DMS53 (cell line): ENCODE measurements at regions not wholly inside any gene's neighbourhood (a gene's known extent, or its start where the extent isn't known, plus 50 kb on each side); places are given as distances from the start of the nearest gene placed in this dataset.
A peak's percentile ranks its signal among the peaks of the same experiment; 100 is the strongest.
"Not testable (repeated sequence)": the region's sequence is repeated elsewhere in the genome, so short reads cannot be mapped to it uniquely, and the experiment has no call there.

ENCODE experiments used
- DNase-seq: peaks from one replicate; lab custom pipeline; 2025; lab: John Stamatoyannopoulos, UW

DNA sequence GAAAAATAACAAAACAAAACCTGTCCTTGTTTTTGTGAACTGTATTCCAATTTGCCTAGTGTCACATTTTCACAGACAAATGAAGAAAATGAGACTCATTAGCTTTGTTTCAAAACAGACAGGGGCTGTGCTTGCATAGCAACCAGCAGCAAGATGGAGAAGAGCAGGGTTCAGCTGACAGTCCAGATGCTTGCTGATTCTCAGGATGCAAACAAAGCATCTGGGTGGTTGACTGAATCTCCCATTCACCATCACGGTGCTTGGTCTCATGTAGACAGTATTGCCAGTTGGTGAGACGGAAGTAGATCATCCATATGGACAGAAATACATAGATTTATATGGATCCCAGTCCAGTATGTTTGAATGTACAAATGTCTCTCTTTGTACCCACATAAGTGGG lies 326.8 kb downstream of the CCDC85A start:
- DNase-seq, result no peak

DNA sequence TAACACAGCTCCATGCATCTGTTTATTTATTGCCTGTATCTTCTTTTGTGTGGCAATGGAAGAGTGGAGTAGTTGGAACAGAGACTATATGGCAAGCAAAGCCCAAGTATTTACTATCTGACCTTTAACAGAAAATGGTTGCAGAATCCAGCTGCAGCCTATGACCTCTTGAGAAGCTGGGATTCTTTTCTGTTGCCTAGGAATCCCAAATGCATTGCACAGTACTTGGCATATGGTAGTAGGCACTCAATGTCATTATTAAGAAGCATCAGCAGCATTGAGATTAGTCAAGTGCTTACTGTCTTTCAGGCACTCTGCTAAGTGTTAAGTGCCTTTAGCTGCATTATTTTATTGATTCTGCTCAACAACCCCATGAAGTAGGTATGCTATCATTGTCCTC lies 331.6 kb downstream of the CCDC85A start:
- DNase-seq, result no peak

DNA sequence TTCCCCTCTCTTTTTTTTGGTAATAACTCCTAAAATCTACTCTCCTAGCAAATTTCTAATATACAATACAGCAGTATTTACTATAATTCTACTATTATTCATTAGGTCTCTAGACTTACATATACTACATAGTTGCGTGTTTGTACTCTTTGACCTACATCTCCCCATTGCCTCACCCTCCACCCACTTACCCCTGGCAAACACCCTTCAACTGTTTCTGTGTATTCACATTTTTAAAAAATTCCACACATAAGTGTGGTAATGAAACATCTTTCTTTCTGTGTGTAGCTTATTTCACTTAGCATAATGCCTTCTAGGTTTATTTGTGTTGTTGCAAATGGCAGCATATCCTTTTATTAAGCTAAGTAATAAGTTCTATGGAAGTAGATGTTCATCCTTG lies 336.0 kb downstream of the CCDC85A start:
- DNase-seq, result no peak

DNA sequence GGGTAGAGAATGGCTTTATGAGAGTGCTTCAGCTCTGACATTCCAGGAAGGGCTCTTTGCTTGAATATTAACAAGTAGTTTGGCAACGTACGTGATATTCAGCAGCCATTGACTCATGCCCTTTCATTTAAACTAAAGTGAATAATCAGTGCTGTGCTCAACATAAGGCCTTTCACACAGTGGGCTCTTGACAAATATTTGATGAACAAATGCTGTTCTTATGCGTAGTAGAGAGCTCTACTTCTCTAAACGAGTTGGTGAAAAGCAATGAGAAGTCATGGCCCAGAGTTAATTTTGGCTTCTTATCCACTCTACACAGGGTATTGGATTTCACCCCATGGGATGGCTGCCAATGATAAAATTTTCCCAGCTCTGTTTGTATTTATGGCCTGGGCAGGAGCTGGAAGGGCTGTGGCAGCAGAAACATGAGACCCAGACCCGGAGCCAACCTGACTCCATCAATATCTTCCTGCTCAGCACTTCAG lies 338.9 kb downstream of the CCDC85A start:
- DNase-seq, result peak; percentile 73

DNA sequence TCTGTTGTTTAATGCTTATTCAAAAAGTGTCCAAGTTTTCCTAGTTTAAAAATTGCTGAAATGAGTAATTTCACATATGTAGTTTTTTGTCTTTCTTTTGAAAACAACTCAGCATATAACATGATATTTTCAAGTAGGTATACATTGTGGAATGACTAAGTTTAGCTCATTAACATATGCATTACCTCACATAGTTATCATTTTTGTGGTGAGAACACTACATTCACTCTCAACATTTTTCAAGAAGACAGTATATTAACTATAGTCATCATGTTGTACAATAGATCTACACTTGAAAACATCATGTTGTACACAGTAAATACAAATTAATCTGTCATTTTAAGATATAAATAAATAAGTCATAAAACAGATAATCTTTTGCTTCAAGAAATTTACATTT lies 340.0 kb downstream of the CCDC85A start:
- no peak for DNase-seq

DNA sequence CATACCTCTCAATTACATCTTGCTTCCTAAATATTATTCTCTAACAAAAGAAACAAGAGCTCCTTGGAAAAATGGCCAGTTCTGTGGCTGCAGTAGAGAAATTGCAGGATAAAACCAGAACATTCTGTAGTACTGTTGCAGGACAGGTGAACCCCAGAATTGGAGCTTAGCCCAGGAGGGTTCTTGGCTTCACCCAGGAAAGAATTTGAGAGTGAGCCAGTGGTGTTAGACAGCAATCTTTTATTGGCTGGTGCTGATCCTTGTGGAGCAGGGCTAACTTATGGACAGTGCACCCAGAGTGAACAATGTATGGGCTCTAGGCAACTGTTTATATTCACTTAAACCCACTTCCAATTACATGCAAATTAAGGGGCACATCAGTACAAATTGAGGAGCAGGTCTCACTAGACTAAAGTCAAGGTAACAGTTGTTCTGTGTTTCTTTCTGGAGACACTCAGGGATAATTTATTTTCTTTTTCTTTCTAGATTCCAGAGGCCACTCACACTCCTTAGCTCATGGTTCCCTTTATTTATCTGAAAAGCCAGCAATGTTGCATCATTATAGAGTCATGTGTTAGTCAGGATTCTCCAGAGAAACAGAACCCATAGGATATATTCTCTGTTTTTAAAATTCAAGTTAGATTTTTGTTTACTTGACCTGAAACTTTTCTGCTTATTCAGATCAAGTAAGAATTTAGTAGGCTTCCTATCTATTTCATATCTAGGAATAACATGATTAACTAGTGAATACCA lies 348.1 kb downstream of the CCDC85A start:
- DNase-seq, result no peak

DNA sequence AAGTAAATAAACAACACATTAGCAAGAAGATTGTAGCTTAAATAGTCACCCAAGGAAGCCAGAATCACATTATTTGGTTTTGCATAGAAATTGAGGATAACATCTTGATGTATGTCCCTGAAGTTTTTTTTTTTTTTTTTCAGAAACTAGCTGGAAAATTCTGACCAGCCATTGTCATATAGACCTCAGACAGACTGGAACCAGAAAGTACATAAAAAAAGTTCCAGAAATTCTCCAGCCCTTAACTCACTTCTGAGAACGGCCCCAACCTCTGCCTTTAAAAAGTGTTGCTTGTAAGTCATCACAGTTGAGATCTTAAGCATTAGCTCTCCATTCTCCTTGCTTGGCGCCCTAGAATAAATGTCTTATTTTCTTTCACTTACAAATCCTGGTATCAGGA lies 350.5 kb downstream of the CCDC85A start:
- DNase-seq, result no peak

DNA sequence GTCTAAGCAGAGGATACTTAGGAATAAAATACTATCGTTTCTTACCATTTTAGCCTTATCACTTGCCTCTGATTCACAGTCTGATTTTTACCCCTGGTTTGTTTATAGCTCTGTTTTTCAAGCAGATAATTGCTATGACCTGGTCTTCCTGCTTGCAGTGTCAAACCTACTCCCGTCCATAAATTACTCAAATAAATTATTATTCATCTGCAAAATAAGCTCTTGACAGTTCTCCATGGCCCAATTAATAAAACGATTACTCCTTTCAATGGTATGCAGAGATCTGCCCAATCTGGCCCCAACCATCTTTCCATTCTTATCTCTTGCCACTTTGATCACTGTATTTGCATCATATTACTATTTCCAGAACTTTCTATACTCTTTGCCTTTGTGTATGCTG lies 354.0 kb downstream of the CCDC85A start:
- no peak for DNase-seq

DNA sequence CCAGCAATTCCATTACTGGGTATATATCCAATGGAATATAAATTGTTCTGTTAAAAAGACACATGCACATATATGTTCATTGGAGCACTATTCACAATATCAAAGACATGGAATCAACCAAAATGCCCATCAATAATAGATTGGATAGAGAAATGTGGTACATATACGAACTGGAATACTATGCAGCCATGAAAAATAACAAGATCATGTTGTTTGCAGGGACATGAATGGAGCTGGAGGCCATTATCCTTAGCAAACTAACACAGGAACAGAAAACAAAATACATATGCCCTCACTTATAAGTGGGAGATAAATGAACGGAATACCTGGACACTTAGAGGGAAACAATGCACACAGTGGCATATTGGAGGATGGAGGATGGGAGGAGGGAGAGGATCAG lies 355.8 kb downstream of the CCDC85A start:
- no peak for DNase-seq

DNA sequence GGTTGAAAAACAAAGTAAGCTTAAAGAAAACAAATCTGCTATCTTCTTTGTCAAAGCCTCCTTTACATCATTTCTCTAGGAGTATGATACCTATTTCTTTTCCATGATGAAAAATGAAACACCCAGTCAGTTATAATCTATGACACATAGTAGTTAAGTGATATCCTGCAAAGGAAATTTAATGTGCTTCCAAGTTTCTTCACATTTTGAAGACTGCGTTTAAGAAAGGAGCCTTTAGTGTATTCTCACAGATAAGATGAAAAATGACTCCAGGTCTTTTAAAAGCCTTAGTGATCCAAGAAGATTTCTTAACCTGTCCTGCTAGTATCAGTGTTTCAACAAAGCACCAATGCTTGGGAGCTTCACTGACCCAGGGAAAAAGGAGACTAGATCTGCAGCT lies 356.7 kb downstream of the CCDC85A start:
- DNase-seq, result no peak

DNA sequence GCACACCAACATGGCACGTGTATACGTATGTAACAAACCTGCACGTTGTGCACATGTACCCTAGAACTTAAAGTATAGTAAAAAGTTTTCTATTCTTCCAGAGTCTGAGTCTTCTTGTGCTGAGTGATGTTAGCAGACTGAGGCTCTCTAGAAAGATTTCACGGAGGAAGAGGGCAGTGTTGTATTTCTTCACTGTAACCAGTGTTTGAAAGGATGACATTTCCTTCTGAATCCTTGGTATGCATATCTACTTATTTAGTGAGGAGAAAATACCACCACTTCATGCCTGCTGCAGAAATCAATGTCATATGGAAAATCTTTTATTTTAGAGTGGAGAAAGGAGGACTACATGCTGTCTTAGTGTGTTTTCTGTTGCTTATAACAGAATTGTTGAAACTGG lies 357.1 kb downstream of the CCDC85A start:
- DNase-seq, result no peak

DNA sequence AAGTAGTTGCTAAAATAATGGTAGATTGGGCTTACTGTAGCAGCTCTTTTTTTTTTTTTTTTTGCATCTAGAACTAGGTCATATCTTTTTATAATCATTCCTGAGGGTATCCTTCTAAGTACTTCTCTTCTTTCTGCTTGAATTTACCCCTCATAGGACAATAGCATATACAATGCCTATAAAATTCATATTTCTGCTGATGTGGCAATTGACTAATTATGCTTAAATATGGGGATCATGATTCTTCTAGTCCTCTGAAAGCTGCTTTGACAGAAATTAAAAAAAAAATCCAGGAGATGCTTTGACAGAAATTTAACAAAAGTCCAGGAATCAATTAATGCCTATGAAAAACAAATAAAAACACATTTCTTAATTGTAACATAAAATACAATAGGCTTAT lies 358.4 kb downstream of the CCDC85A start:
- no peak for DNase-seq

DNA sequence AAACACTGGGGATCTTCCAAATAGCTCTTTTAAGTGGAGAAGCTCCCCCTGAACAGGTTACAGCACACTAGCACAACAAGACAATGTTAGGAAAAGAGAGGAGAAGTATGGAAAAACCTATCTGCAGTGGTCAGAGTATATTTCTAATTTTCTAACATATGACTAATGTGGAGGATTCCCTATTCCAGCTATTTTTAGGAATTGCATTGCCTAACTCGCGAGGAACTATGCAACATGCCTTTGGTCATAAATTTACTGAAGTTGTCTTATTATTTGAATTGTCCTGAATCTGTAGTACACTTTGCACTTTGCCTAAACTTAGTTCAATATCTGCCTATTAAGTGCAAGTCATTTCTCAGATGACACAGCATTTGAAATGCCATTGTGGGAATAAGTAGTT lies 381.4 kb downstream of the CCDC85A start:
- no peak for DNase-seq

DNA sequence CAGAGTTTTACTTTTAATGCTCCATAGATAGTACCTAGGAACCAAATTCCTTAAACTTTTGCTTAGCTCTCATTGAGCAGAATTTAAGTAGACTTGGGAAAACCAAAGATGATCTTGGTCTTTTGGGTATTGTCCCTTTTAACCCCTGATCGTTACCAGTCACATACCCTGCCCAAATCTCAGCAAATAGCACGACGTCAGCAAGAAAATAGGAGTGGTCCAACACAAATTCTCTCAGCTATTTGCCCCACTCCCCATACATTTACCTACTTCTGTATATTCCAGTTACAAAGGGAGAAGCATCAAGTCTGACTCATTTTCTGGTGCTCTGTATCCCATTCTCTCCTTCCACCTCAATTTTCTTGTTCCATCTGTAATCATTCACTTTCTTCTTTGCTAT lies 387.3 kb downstream of the CCDC85A start:
- DNase-seq, result no peak

DNA sequence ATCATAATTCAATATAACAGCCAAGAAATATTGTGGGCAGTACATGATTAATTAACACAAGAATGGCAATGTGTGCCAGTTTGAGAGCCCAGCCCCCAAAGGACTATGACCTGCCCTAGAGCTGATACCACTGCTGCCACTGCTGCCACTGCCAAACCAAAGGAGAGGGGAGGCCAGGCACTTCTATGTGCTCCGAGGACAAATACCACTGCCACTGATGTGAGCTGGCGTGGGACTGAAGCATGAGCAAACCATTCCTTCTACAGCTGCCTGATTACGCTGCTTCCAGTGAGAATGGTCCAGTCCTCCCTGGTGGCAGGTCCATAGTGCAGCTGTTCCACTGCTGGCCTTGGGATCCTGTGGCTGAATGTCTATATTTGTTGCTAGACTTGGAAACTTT lies 392.2 kb downstream of the CCDC85A start:
- DNase-seq, result no peak

DNA sequence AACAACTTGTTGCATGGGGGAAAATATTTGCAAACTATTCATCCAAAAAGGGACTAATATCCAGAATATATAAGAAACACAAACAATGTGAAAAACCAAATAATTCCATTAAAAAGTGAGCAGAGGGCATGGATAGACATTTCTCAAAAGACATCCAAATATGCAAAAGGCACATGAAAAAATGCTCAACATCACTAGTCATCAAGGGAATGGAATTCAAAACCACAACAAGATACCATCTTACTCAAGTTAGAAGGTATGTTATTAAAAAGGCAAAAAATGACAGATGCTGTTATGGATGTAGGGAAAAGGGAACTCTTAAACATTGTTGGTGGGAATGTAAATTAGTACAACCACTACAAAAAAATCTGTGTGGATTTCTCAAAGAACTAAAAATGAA lies 396.5 kb downstream of the CCDC85A start:
- no peak for DNase-seq

DNA sequence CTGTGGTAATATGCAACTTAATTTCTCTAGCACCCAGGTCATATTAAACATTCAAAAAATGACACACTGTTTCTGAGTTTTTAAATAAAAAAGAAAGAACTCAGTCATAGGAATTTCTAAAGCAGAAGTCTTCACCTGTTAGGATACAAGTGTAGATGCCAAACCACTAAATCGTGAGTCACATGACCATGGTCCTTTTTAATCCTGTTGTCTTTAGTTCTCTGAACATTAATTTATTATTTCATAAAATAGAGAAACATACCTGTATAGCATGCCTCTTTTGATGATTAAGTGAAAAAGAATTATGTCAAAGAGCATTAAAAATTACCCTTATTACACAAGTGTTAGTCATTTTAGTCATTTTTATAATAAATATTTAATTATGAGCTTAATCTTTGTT lies 398.8 kb downstream of the CCDC85A start:
- DNase-seq, result no peak

DNA sequence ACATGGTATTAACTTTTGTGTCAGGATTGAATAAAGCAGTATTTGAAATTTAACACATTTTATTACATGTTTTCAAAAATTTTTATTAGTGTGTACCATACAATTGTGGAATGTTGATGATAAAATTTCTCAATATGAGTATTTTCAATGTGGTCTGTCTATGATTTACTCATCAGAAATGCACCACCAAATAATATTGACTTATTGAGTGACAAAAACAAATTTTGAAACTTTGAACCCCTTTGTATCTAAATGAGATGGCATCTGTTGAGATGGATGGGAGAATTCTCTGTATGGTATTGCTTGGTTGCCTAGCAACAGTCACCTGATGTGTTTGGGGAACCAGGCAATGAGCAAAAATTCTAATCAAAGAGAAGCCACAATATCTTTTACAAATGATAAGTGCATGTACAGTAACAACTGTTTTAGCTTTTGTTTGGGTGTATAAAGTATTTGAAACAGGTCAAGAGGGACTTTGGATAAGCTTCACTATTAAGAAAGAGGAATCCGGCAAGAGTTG lies 400.1 kb downstream of the CCDC85A start:
- peak; percentile 59 for DNase-seq

DNA sequence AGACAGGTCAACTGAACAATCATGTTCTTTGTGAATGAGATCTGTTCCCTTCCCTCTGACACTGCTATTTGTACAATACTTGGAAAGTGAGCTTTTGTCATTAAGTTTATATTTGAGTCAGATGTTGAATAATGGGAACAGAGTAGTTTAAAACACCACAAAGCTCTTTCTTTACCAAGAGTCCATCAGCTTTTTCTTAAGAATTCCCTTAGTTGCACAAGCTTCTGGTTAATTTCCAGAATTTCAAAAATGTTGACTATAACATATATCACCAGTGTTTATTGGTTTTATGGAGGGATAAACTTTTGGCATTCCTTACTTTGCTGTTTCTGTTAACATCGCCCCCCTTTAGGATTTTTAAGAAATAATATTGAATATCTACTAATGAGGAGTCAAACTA lies 403.7 kb downstream of the CCDC85A start:
- no peak for DNase-seq

DNA sequence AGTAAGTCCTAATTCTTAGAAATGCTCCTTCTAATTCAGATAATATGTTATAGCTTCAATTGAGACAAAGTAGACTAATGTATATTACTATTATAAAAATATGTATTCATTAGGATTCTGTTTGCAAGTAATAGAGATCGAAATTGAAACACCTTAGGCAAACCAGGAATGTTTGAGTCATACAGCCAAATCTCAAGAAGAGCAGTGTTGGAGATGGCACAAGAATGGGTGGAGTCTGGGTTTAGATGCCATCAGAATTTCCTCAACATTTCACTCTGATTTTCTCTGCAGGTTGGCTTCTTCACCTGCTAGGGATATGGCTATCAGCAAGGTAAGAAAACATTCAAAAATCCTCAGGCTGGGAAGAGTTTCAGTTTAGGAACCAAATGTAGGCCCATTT lies 405.4 kb downstream of the CCDC85A start:
- DNase-seq, result no peak

DNA sequence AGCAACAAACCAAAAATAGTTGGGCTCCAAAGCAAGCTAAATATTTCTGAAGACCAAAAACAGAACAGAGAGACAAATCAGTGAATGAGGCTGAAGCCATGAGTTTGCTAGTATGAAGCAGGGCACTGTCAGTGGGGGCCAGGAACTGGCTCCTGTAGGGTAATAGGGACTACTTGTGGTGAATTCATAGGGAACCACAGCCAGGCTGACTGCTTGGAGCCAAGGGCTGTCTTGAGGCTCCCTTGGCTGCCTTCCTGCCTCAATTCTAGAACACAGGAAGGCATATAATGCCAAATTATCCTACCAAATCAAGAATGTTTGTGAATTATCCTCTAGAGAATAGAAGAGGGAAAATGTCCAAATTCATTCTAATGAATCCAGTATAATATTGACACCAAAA lies 406.0 kb downstream of the CCDC85A start:
- no peak for DNase-seq

DNA sequence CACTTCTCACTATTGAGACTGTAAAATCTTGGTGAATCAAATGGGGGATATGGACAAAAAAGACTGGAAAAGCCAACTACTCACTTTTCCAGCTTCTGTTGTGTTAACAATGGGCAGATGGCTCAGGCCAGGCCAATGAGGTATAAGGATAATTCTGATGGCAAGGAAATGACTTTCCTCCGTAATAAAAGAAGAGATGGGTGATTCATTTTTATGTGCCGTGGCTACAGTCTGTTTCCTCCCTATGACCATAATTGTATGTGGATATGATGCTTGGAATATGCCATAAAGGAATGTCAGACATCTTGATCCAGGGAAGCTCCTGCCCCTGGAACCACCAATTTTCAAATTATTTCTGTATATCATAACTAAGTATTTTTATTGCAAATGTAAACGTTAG lies 406.8 kb downstream of the CCDC85A start:
- no peak for DNase-seq

DNA sequence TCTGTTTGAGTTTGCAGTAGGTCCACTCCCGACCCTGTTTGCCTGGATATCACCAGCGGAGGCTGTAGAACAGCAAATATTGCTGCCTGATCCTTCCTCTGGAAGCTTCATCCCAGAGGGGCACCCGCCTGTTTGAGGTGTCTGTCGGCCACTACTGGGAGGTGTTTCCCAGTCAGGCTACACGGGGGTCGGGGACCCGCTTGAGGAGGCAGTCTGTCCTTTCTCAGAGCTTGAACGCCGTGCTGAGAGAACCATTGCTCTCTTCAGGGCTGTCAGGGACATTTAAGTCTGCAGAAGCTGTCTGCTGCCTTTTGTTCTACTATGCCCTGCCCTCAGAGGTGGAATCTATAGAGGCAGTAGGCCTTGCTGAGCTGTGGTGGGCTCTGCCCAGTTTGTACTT lies 422.3 kb downstream of the CCDC85A start:
- not testable (repeated sequence) for DNase-seq

DNA sequence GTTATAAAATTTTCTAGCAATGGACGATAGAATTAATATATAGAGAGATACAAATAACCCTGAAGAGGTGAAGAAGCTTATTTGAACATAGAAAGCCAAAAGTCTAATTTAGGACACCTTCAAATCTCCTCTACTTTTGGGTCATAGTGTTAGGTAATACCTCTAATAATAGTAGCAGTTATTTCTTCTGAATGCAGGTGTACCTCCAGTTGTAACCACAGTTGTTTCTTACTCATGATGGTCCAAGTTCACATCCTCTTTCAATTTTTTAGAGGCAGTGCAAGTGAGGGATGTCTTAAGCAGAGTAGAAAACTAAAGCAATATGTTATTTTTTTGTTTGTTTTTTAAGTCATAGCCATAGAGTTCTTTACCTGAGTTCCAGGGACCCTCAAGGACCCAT lies 429.5 kb downstream of the CCDC85A start:
- DNase-seq, result no peak
